Left cardiac atrium (tissue), 4 donors: ENCODE measurements at regions not wholly inside any gene's neighbourhood (a gene's known extent, or its start where the extent isn't known, plus 50 kb on each side); places are given as distances from the start of the nearest gene placed in this dataset.

Source experiments
- ATAC-seq, 2 donors: fragments of 200-7000 bp; cut with Tn5 transposase; one replicate each; pipeline ENCODE4 v1.9.1; 2020; ENCODE audit warnings: mild to moderate bottlenecking in 2 of 2, moderate library complexity in 2 of 2
- DNase-seq: peaks from one replicate; pipeline ENCODE4 v3.0.0-alpha.2; 2020
- intact Hi-C, 2 donors: fragments of 100-400 bp; cut with DNase I; formaldehyde crosslinking; loops; one replicate each; pipeline versions ENCODE4 v1.14.1 to v1.15.1; 2022 to 2023
- donor health status: DM: no; HTN: yes; CAD: no.
- donor health status: DM: no; HTN: yes; CAD: no; lungs with severe emphysema.
- donor health status: DM: yes; HTN: yes; CAD: no.
- donor health status: Dilated cardiomyopathy.

GRCh38 chr4:131091896-131092295 lies 1995.9 kb downstream of the C4orf33 start:
- no peak for ATAC-seq
- intact Hi-C loops = no loop called here

GRCh38 chr4:131093303-131093702 lies 1997.4 kb downstream of the C4orf33 start:
- intact Hi-C loops = no loop called here
- ATAC-seq (no peak), DNase-seq (no peak)

More at GRCh38 chr4:131091896-131092295, 1995.9 kb downstream of the C4orf33 start:
- DNase-seq = no peak

- ATAC-seq = no peak
- intact Hi-C loops = no loop called here
- no peak for DNase-seq
Measured at GRCh38 chr4:131098976-131099375, 2003.0 kb downstream of the C4orf33 start.

- DNase-seq (no peak), ATAC-seq (no peak)
- intact Hi-C loops = no loop called here
Measured at GRCh38 chr4:131113273-131113672, 2017.3 kb downstream of the C4orf33 start.

GRCh38 chr4:131113704-131114103 lies 2017.8 kb downstream of the C4orf33 start:
- intact Hi-C loops = no loop called here
- DNase-seq (no peak), ATAC-seq (no peak)

GRCh38 chr4:131119661-131120060 lies 2023.7 kb downstream of the C4orf33 start:
- DNase-seq = no peak
- intact Hi-C loops = no loop called here

GRCh38 chr4:131137196-131137595 lies 2011.9 kb upstream of the PCDH10 start:
- DNase-seq (no peak), ATAC-seq (no peak)
- intact Hi-C loops = no loop called here

More at GRCh38 chr4:131119661-131120060, 2023.7 kb downstream of the C4orf33 start:
- no peak for ATAC-seq

- intact Hi-C loops = no loop called here
- no peak for ATAC-seq
- DNase-seq = no peak
Measured at GRCh38 chr4:131159261-131159660, 1989.8 kb upstream of the PCDH10 start.

GRCh38 chr4:131192318-131192717 lies 1956.8 kb upstream of the PCDH10 start:
- no peak for DNase-seq
- intact Hi-C loops = no loop called here
- ATAC-seq = no peak

GRCh38 chr4:131207589-131207988 lies 1941.5 kb upstream of the PCDH10 start:
- intact Hi-C loops = no loop called here
- DNase-seq = no peak

GRCh38 chr4:131248314-131248713 lies 1900.8 kb upstream of the PCDH10 start:
- ATAC-seq (no peak), DNase-seq (no peak)
- intact Hi-C loops = no loop called here

More at GRCh38 chr4:131207589-131207988, 1941.5 kb upstream of the PCDH10 start:
- no peak for ATAC-seq

GRCh38 chr4:131251321-131251720 lies 1897.8 kb upstream of the PCDH10 start:
- ATAC-seq (no peak), DNase-seq (no peak)
- intact Hi-C loops = no loop called here

- DNase-seq (no peak), ATAC-seq (no peak)
- intact Hi-C loops = no loop called here
Measured at GRCh38 chr4:131257241-131257640, 1891.9 kb upstream of the PCDH10 start.

GRCh38 chr4:131258361-131258760 lies 1890.7 kb upstream of the PCDH10 start:
- DNase-seq = no peak
- intact Hi-C loops = no loop called here
- no peak for ATAC-seq

- ATAC-seq (no peak), DNase-seq (no peak)
- intact Hi-C loops = no loop called here
Measured at GRCh38 chr4:131288441-131288840, 1860.7 kb upstream of the PCDH10 start.

- no peak for DNase-seq
- intact Hi-C loops = no loop called here
- ATAC-seq = no peak
Measured at GRCh38 chr4:131296192-131296591, 1852.9 kb upstream of the PCDH10 start.

- intact Hi-C loops = no loop called here
- no peak for DNase-seq
- ATAC-seq = no peak
Measured at GRCh38 chr4:131302108-131302507, 1847.0 kb upstream of the PCDH10 start.

GRCh38 chr4:131304686-131305085 lies 1844.4 kb upstream of the PCDH10 start:
- no peak for DNase-seq
- ATAC-seq = no peak
- intact Hi-C loops = no loop called here

GRCh38 chr4:131309628-131310027 lies 1839.5 kb upstream of the PCDH10 start:
- DNase-seq (no peak), ATAC-seq (no peak)
- intact Hi-C loops = no loop called here

- DNase-seq = no peak
- intact Hi-C loops = no loop called here
- no peak for ATAC-seq
Measured at GRCh38 chr4:131316086-131316485, 1833.0 kb upstream of the PCDH10 start.

GRCh38 chr4:131337936-131338335 lies 1811.2 kb upstream of the PCDH10 start:
- DNase-seq (no peak), ATAC-seq (no peak)
- intact Hi-C loops = no loop called here

- DNase-seq (no peak), ATAC-seq (no peak)
- intact Hi-C loops = no loop called here
Measured at GRCh38 chr4:131339137-131339536, 1810.0 kb upstream of the PCDH10 start.
